HepG2 (cell line): ENCODE measurements at regions not wholly inside any gene's neighbourhood (a gene's known extent, or its start where the extent isn't known, plus 50 kb on each side); places are given as distances from the start of the nearest gene placed in this dataset.

Experiments used
- ELF4 ChIP-seq: sonication (generic); formaldehyde crosslinking; IDR thresholded peaks from 2 replicates; pipeline ENCODE4 v1.5.0; 2020; ENCODE audit warnings: missing genetic modification reagents, mild to moderate bottlenecking, moderate library complexity, borderline replicate concordance
- ETV5 ChIP-seq: IDR thresholded peaks from 2 replicates; pipeline ENCODE4 v1.6.1; 2018; ENCODE audit warnings: missing biosample characterization, missing genetic modification reagents, inconsistent platforms, borderline replicate concordance
- HNRNPLL ChIP-seq: fragments of 200-400 bp; formaldehyde crosslinking; IDR thresholded peaks from 2 replicates; pipeline ENCODE4 v1.6.1; 2017; ENCODE audit warnings: mild to moderate bottlenecking, low read depth, low read length; ENCODE audit not compliant: poor library complexity, severe bottlenecking
- KDM4B ChIP-seq: sonication (generic); formaldehyde crosslinking; IDR thresholded peaks from 2 replicates; pipeline ENCODE4 v1.4.0; 2020; ENCODE audit warnings: missing genetic modification reagents
- LBX2 ChIP-seq: sonication (generic); formaldehyde crosslinking; IDR thresholded peaks from 2 replicates; pipeline ENCODE4 v1.5.0; 2020; ENCODE audit warnings: missing genetic modification reagents, mild to moderate bottlenecking, borderline replicate concordance
- LRRFIP1 ChIP-seq: sonication (generic); formaldehyde crosslinking; conservative IDR thresholded peaks from 2 replicates; pipeline ENCODE4 v1.4.0; 2020; ENCODE audit warnings: missing genetic modification reagents
- NFATC3 ChIP-seq: sonication (generic); formaldehyde crosslinking; IDR thresholded peaks from 2 replicates; pipeline ENCODE4 v1.5.1; 2020; ENCODE audit warnings: mild to moderate bottlenecking, missing genetic modification reagents
- NFIB ChIP-seq: sonication (generic); formaldehyde crosslinking; IDR thresholded peaks from 2 replicates; pipeline ENCODE4 v1.9.0; 2021; ENCODE audit warnings: missing genetic modification reagents, mild to moderate bottlenecking, borderline replicate concordance
- RFX3 ChIP-seq: IDR thresholded peaks from 2 replicates; pipeline ENCODE4 v1.6.1; 2016; ENCODE audit warnings: missing biosample characterization, missing genetic modification reagents
- SCMH1 ChIP-seq: sonication (generic); formaldehyde crosslinking; IDR thresholded peaks from 2 replicates; pipeline ENCODE4 v1.9.0; 2021; ENCODE audit warnings: missing genetic modification reagents, mild to moderate bottlenecking, borderline replicate concordance
- ZBTB40 ChIP-seq, 2 experiments: fragments of 450-650 bp in 1 of 2; sonication (generic) in 1 of 2; formaldehyde crosslinking in 1 of 2; IDR thresholded peaks; 2 replicates each; pipeline versions ENCODE4 v1.6.1 to v1.8.0; 2016 to 2022; ENCODE audit warnings: antibody characterized with exemption in 1 of 2, mild to moderate bottlenecking in 1 of 2, missing genetic modification reagents in 1 of 2
- ZEB1 ChIP-seq: IDR thresholded peaks from 2 replicates; pipeline ENCODE4 v1.6.1; 2012; ENCODE audit warnings: mild to moderate bottlenecking, low read depth, inconsistent platforms; ENCODE audit not compliant: insufficient replicate concordance
- ZKSCAN8 ChIP-seq: IDR thresholded peaks from 2 replicates; pipeline ENCODE4 v1.6.1; 2016; ENCODE audit warnings: borderline replicate concordance, missing genetic modification reagents, missing compliant biosample characterization
- ZNF883 ChIP-seq: sonication (generic); formaldehyde crosslinking; IDR thresholded peaks from 2 replicates; pipeline ENCODE4 v1.5.1; 2020; ENCODE audit warnings: mild to moderate bottlenecking, missing genetic modification reagents; ENCODE audit errors: not compliant biosample characterization

GRCh38 chr4:100823066-100823992, 305.5 kb upstream of the EMCN start (continued):
- TF ChIP-seq ZNF883 (CRISPR knock-in tag), result no peak
- TF ChIP-seq RFX3, result no peak
- no peak for TF ChIP-seq NFATC3 (CRISPR knock-in tag)
- TF ChIP-seq LRRFIP1 (CRISPR knock-in tag), result no peak
- no peak for TF ChIP-seq ELF4
- no peak for TF ChIP-seq LBX2
- no peak for TF ChIP-seq KDM4B
- no peak for TF ChIP-seq ZBTB40 (IDR thresholded peaks at IDR 0.05)
- no peak for TF ChIP-seq ZBTB40 (CRISPR knock-in tag; IDR thresholded peaks at IDR 0.05)
- no peak for TF ChIP-seq HNRNPLL
- no peak for TF ChIP-seq NFIB (CRISPR knock-in tag)
- no peak for TF ChIP-seq ZEB1
- no peak for TF ChIP-seq SCMH1 (CRISPR knock-in tag)
- TF ChIP-seq ZKSCAN8, result no peak
- peak; percentile 28; the same call in 1 of the 2 replicates for TF ChIP-seq ETV5 (CRISPR knock-in tag)
